SK-N-SH (cell line): ENCODE measurements at regions not wholly inside any gene's neighbourhood (a gene's known extent, or its start where the extent isn't known, plus 50 kb on each side); places are given as distances from the start of the nearest gene placed in this dataset.

Source experiments
- EP300 ChIP-seq, 2 experiments: IDR thresholded peaks; 2 replicates each; pipeline versions ENCODE4 v1.4.0 to v1.6.1; 2012; ENCODE audit warnings: borderline replicate concordance in 1 of 2, low read depth in 1 of 2, low read length in 1 of 2
- FOXJ3 ChIP-seq: sonication (generic); formaldehyde crosslinking; IDR thresholded peaks from 2 replicates; pipeline ENCODE4 v1.5.1; 2020; ENCODE audit warnings: mild to moderate bottlenecking, missing genetic modification reagents
- RAD21 ChIP-seq: IDR thresholded peaks from 2 replicates; pipeline ENCODE4 v1.6.1; 2012; ENCODE audit warnings: mild to moderate bottlenecking, low read length
- REST ChIP-seq: IDR thresholded peaks from 2 replicates; pipeline ENCODE4 v1.6.1; 2012; ENCODE audit warnings: mild to moderate bottlenecking, low read depth, low read length, moderate library complexity
- SMC3 ChIP-seq: IDR thresholded peaks from 2 replicates; pipeline ENCODE4 v1.6.1; 2012; ENCODE audit warnings: low read depth, low read length, improper control_type of control experiment
- TEAD4 ChIP-seq: IDR thresholded peaks from 2 replicates; pipeline ENCODE4 v1.4.0; 2012; ENCODE audit warnings: mild to moderate bottlenecking, borderline replicate concordance; ENCODE audit not compliant: insufficient read depth
- YY1 ChIP-seq: IDR thresholded peaks from 2 replicates; pipeline ENCODE4 v1.4.0; 2012; ENCODE audit warnings: low read depth, mild to moderate bottlenecking
- TF ChIP-seq, protein P1 (sequence below): fragments of 200-600 bp; sonication (generic); IDR thresholded peaks from 2 replicates; pipeline ENCODE4 v1.6.1; 2017; ENCODE audit warnings: antibody characterized with exemption, mild to moderate bottlenecking, moderate library complexity

GRCh38 chr16:86388976-86389375 is 121.4 kb upstream of the FOXF1 start:
- TF ChIP-seq, protein P1, sequence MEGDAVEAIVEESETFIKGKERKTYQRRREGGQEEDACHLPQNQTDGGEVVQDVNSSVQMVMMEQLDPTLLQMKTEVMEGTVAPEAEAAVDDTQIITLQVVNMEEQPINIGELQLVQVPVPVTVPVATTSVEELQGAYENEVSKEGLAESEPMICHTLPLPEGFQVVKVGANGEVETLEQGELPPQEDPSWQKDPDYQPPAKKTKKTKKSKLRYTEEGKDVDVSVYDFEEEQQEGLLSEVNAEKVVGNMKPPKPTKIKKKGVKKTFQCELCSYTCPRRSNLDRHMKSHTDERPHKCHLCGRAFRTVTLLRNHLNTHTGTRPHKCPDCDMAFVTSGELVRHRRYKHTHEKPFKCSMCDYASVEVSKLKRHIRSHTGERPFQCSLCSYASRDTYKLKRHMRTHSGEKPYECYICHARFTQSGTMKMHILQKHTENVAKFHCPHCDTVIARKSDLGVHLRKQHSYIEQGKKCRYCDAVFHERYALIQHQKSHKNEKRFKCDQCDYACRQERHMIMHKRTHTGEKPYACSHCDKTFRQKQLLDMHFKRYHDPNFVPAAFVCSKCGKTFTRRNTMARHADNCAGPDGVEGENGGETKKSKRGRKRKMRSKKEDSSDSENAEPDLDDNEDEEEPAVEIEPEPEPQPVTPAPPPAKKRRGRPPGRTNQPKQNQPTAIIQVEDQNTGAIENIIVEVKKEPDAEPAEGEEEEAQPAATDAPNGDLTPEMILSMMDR = no peak
- TF ChIP-seq SMC3 (no peak), REST (no peak), EP300 (IDR thresholded peaks at IDR 0.05; ENCODE audit: borderline replicate concordance in 1 of 2, low read depth in 1 of 2, low read length in 1 of 2) (no peak), TEAD4 (no peak), RAD21 (no peak), FOXJ3 (CRISPR knock-in tag) (no peak), YY1 (no peak)
